WTC11 (cell line): ENCODE measurements at regions not wholly inside any gene's neighbourhood (a gene's known extent, or its start where the extent isn't known, plus 50 kb on each side); places are given as distances from the start of the nearest gene placed in this dataset.
"Not testable (repeated sequence)": the region's sequence is repeated elsewhere in the genome, so short reads cannot be mapped to it uniquely, and the experiment has no call there.

Experiments used
- ATAC-seq: fragments of 200-7000 bp; cut with Tn5 transposase; 2 replicates; pipeline ENCODE4 v1.10.0; 2021; ENCODE audit warnings: mild to moderate bottlenecking, moderate library complexity
- CTCF ChIA-PET: fragments of 300-600 bp; sonication (Branson Sonifier 250); formaldehyde crosslinking; loops from one replicate; lab custom pipeline; 2021; ENCODE audit warnings: antibody characterized with exemption; lab: Charles Lee
- POLR2A ChIA-PET: fragments of 350-600 bp; sonication (Branson Sonifier 250); formaldehyde crosslinking; loops from one replicate; lab custom pipeline; 2021; ENCODE audit warnings: antibody characterized with exemption; lab: Charles Lee
- DNase-seq: peaks from one replicate; pipeline ENCODE4 v3.0.0; 2021; ENCODE audit warnings: low spot score
- H3K27ac Mint-ChIP-seq: 2 replicates; pipeline ENCODE4 v1.8.0; 2021; ENCODE audit warnings: mixed read lengths
- H3K27me3 Mint-ChIP-seq: 2 replicates; pipeline ENCODE4 v1.8.0; 2021; ENCODE audit warnings: low read depth, mild to moderate bottlenecking, moderate library complexity, mixed read lengths
- H3K36me3 Mint-ChIP-seq: 2 replicates; pipeline ENCODE4 v1.8.0; 2021; ENCODE audit warnings: mixed read lengths
- H3K4me1 Mint-ChIP-seq: 2 replicates; pipeline ENCODE4 v1.8.0; 2022; ENCODE audit warnings: mixed read lengths
- H3K4me3 Mint-ChIP-seq: 2 replicates; pipeline ENCODE4 v1.8.0; 2021; ENCODE audit warnings: mild to moderate bottlenecking, moderate library complexity, mixed read lengths
- H3K9me3 Mint-ChIP-seq: 2 replicates; pipeline ENCODE4 v1.8.0; 2021; ENCODE audit warnings: mixed read lengths
- ATF2 ChIP-seq: sonication (generic); formaldehyde crosslinking; IDR thresholded peaks from 2 replicates; pipeline ENCODE4 v1.8.1; 2022; ENCODE audit warnings: low read depth, missing genetic modification reagents, borderline replicate concordance
- ATF3 ChIP-seq: sonication (generic); formaldehyde crosslinking; conservative IDR thresholded peaks from 2 replicates; pipeline ENCODE4 v1.8.1; 2022; ENCODE audit warnings: mild to moderate bottlenecking, missing genetic modification reagents
- ATF6 ChIP-seq: sonication (generic); formaldehyde crosslinking; IDR thresholded peaks from 2 replicates; pipeline ENCODE4 v1.8.1; 2023; ENCODE audit warnings: mild to moderate bottlenecking, missing genetic modification reagents
- CBFB ChIP-seq: sonication (generic); formaldehyde crosslinking; IDR thresholded peaks from 2 replicates; pipeline ENCODE4 v1.8.1; 2022; ENCODE audit warnings: mild to moderate bottlenecking, low read depth, missing genetic modification reagents
- CREB1 ChIP-seq: sonication (generic); formaldehyde crosslinking; IDR thresholded peaks from 2 replicates; pipeline ENCODE4 v1.8.0; 2023; ENCODE audit warnings: mild to moderate bottlenecking, missing genetic modification reagents
- CREM ChIP-seq: sonication (generic); formaldehyde crosslinking; IDR thresholded peaks from 2 replicates; pipeline ENCODE4 v1.8.1; 2022; ENCODE audit warnings: mild to moderate bottlenecking, missing genetic modification reagents, moderate library complexity
- E2F4 ChIP-seq: sonication (generic); formaldehyde crosslinking; IDR thresholded peaks from 2 replicates; pipeline ENCODE4 v1.8.1; 2022; ENCODE audit warnings: low read depth, mild to moderate bottlenecking, moderate library complexity, missing genetic modification reagents, borderline replicate concordance
- E2F5 ChIP-seq: sonication (generic); formaldehyde crosslinking; IDR thresholded peaks from 2 replicates; pipeline ENCODE4 v1.8.1; 2022; ENCODE audit warnings: mild to moderate bottlenecking, moderate library complexity, missing genetic modification reagents
- FOXJ3 ChIP-seq: sonication (generic); formaldehyde crosslinking; IDR thresholded peaks from 2 replicates; pipeline ENCODE4 v1.9.0; 2021; ENCODE audit warnings: missing genetic modification reagents, mild to moderate bottlenecking, borderline replicate concordance
- FOXK1 ChIP-seq: sonication (generic); formaldehyde crosslinking; IDR thresholded peaks from 2 replicates; pipeline ENCODE4 v1.8.0; 2022; ENCODE audit warnings: mild to moderate bottlenecking, moderate library complexity, missing genetic modification reagents
- GTF2I ChIP-seq: fragments of 250-450 bp; sonication (Bioruptor Pico); conservative IDR thresholded peaks from 2 replicates; pipeline ENCODE4 v1.4.0; 2021; ENCODE audit warnings: mild to moderate bottlenecking
- IRF1 ChIP-seq: sonication (generic); formaldehyde crosslinking; IDR thresholded peaks from 2 replicates; pipeline ENCODE4 v1.8.0; 2023; ENCODE audit warnings: missing genetic modification reagents
- IRF2 ChIP-seq: sonication (generic); formaldehyde crosslinking; IDR thresholded peaks from 2 replicates; pipeline ENCODE4 v1.8.0; 2022; ENCODE audit warnings: low read depth, missing genetic modification reagents, borderline replicate concordance
- MAX ChIP-seq: sonication (generic); formaldehyde crosslinking; IDR thresholded peaks from 2 replicates; pipeline ENCODE4 v1.8.0; 2022; ENCODE audit warnings: mild to moderate bottlenecking, missing genetic modification reagents
- MLX ChIP-seq: sonication (generic); formaldehyde crosslinking; IDR thresholded peaks from 2 replicates; pipeline ENCODE4 v1.8.1; 2023; ENCODE audit warnings: mild to moderate bottlenecking, missing genetic modification reagents, moderate library complexity
- MYBL2 ChIP-seq: sonication (generic); formaldehyde crosslinking; IDR thresholded peaks from 2 replicates; pipeline ENCODE4 v1.8.1; 2023; ENCODE audit warnings: mild to moderate bottlenecking, moderate library complexity, missing genetic modification reagents
- PRRX2 ChIP-seq: fragments of 250-450 bp; sonication (Bioruptor Pico); IDR thresholded peaks from 2 replicates; pipeline ENCODE4 v1.8.0; 2021; ENCODE audit warnings: mild to moderate bottlenecking
- RORB ChIP-seq: fragments of 250-450 bp; sonication (Bioruptor Pico); IDR thresholded peaks from 2 replicates; pipeline ENCODE4 v1.9.0; 2021; ENCODE audit warnings: mild to moderate bottlenecking
- SMAD4 ChIP-seq: sonication (generic); formaldehyde crosslinking; IDR thresholded peaks from 2 replicates; pipeline ENCODE4 v1.8.0; 2022; ENCODE audit warnings: mild to moderate bottlenecking, missing genetic modification reagents
- SP1 ChIP-seq: sonication (generic); formaldehyde crosslinking; conservative IDR thresholded peaks from 2 replicates; pipeline ENCODE4 v1.8.1; 2022; ENCODE audit warnings: missing genetic modification reagents
- TEAD4 ChIP-seq: sonication (generic); formaldehyde crosslinking; IDR thresholded peaks from 2 replicates; pipeline ENCODE4 v1.8.0; 2022; ENCODE audit warnings: mild to moderate bottlenecking, missing genetic modification reagents
- TP53 ChIP-seq: sonication (generic); formaldehyde crosslinking; IDR thresholded peaks from 2 replicates; pipeline ENCODE4 v1.8.1; 2023; ENCODE audit warnings: mild to moderate bottlenecking, missing genetic modification reagents
- ZMAT4 ChIP-seq: fragments of 250-450 bp; sonication (Bioruptor Pico); IDR thresholded peaks from 2 replicates; pipeline ENCODE4 v1.9.0; 2021; ENCODE audit warnings: mild to moderate bottlenecking
- ZNF232 ChIP-seq: sonication (generic); formaldehyde crosslinking; IDR thresholded peaks from 2 replicates; pipeline ENCODE4 v1.8.0; 2022; ENCODE audit warnings: mild to moderate bottlenecking, missing genetic modification reagents

GRCh38 chr4:107332656-107333055 lies 296.5 kb upstream of the DKK2 start:
- CTCF ChIA-PET, H3K4me3 Mint-ChIP-seq, ATAC-seq, H3K4me1 Mint-ChIP-seq, H3K27ac Mint-ChIP-seq, H3K27me3 Mint-ChIP-seq, POLR2A ChIA-PET, DNase-seq: not testable (repeated sequence)
- peaks cover 36% of the 10 kb centered on the region for H3K36me3 Mint-ChIP-seq
- H3K9me3 Mint-ChIP-seq, result peaks cover 67% of the 10 kb centered on the region

- Mint-ChIP-seq H3K4me1 (no peaks in the 10 kb centered on the region), H3K9me3 (peaks cover 81% of the 10 kb centered on the region), H3K27ac (no peak overlapping the region)
- CTCF ChIA-PET, result no interaction called here
- DNase-seq, result no peak
- ATAC-seq, result no peak
- TF ChIP-seq MLX (CRISPR knock-in tag) (no peak), TP53 (CRISPR knock-in tag) (no peak), SP1 (no peak), ATF3 (CRISPR knock-in tag) (no peak), FOXK1 (no peak), MAX (no peak), ZNF232 (CRISPR knock-in tag) (no peak), GTF2I (CRISPR knock-in tag) (no peak), MYBL2 (no peak), IRF2 (CRISPR knock-in tag) (no peak), FOXJ3 (CRISPR knock-in tag) (no peak), TEAD4 (CRISPR knock-in tag) (no peak)
- TF ChIP-seq, all 79 proteins: peak for 0
- peaks cover 48% of the 10 kb centered on the region for H3K36me3 Mint-ChIP-seq
- H3K27me3 Mint-ChIP-seq, result peaks cover 3% of the 10 kb centered on the region; the same call in 1 of the 2 replicates
- POLR2A ChIA-PET, result interaction anchor here (0.6 kb wide), 1 partner anchor 663 kb away, joined by 3 read pairs; no protein-coding TSS in a partner anchor
- H3K4me3 Mint-ChIP-seq, result no peak overlapping the region
Observed at GRCh38 chr4:107330916-107331315, 294.8 kb upstream of the DKK2 start.

- ChIA-PET CTCF (no interaction called here), POLR2A (no interaction called here)
- TF ChIP-seq RORB (CRISPR knock-in tag), result no peak
- TF ChIP-seq CBFB (CRISPR knock-in tag), result no peak
- no peak for TF ChIP-seq IRF1
- H3K4me3 Mint-ChIP-seq, result no peak overlapping the region
- no peaks in the 10 kb centered on the region for H3K36me3 Mint-ChIP-seq
- no peaks in the 10 kb centered on the region; the same call in 1 of the 2 replicates for H3K4me1 Mint-ChIP-seq
- H3K27ac Mint-ChIP-seq, result no peak overlapping the region
- no peak for DNase-seq
- H3K27me3 Mint-ChIP-seq, result no peaks in the 10 kb centered on the region
- H3K9me3 Mint-ChIP-seq, result peaks cover 21% of the 10 kb centered on the region
- no peak for ATAC-seq
Observed at GRCh38 chr4:107319386-107319785, 283.3 kb upstream of the DKK2 start.

GRCh38 chr4:107318078-107318477 lies 282.0 kb upstream of the DKK2 start:
- H3K27ac Mint-ChIP-seq, result no peak overlapping the region
- no peaks in the 10 kb centered on the region for H3K36me3 Mint-ChIP-seq
- H3K9me3 Mint-ChIP-seq, result peaks cover 15% of the 10 kb centered on the region
- CTCF ChIA-PET, result no interaction called here
- H3K4me3 Mint-ChIP-seq, result no peak overlapping the region
- POLR2A ChIA-PET, result no interaction called here
- no peak for DNase-seq
- no peak for ATAC-seq
- H3K4me1 Mint-ChIP-seq, result no peaks in the 10 kb centered on the region; the same call in 1 of the 2 replicates
- no peaks in the 10 kb centered on the region for H3K27me3 Mint-ChIP-seq
- TF ChIP-seq ATF2 (CRISPR knock-in tag), result no peak
- TF ChIP-seq PRRX2 (CRISPR knock-in tag), result no peak
- TF ChIP-seq FOXK1, result no peak
- no peak for TF ChIP-seq ZMAT4
- no peak for TF ChIP-seq CREB1 (CRISPR knock-in tag)
- TF ChIP-seq ATF6 (CRISPR knock-in tag), result no peak
- TF ChIP-seq E2F4, result no peak
- TF ChIP-seq SMAD4 (CRISPR knock-in tag), result no peak
- TF ChIP-seq E2F5 (CRISPR knock-in tag), result no peak
- no peak for TF ChIP-seq CREM (CRISPR knock-in tag)
